Suprapubic skin (tissue), 4 donors: ENCODE measurements at regions not wholly inside any gene's neighbourhood (a gene's known extent, or its start where the extent isn't known, plus 50 kb on each side); places are given as distances from the start of the nearest gene placed in this dataset.

Experiments
- DNase-seq, 2 donors: peaks; one replicate each; pipeline ENCODE4 v3.0.0-alpha.2; 2019; ENCODE audit warnings: low spot score in 2 of 2
- H3K27ac ChIP-seq: fragments of 200-600 bp; sonication (generic); one replicate; pipeline ENCODE4 v1.5.1; 2019
- H3K27me3 ChIP-seq: fragments of 200-600 bp; sonication (generic); one replicate; pipeline ENCODE4 v1.5.1; 2019
- H3K36me3 ChIP-seq: fragments of 200-600 bp; sonication (generic); one replicate; pipeline ENCODE4 v1.5.1; 2019
- H3K4me1 ChIP-seq: fragments of 200-600 bp; sonication (generic); one replicate; pipeline ENCODE4 v1.5.1; 2019
- H3K4me3 ChIP-seq: fragments of 200-600 bp; sonication (generic); one replicate; pipeline ENCODE4 v1.5.1; 2019; ENCODE audit warnings: mild to moderate bottlenecking
- H3K9me3 ChIP-seq: fragments of 200-600 bp; sonication (generic); one replicate; pipeline ENCODE4 v1.5.1; 2019
- CTCF ChIP-seq, 2 donors: fragments of 200-600 bp in 1 of 2; fragments of 450-650 bp in 1 of 2; sonication (generic) in 1 of 2; IDR thresholded peaks; one replicate each; pipeline ENCODE4 v1.5.1; 2016 to 2019; ENCODE audit warnings: antibody characterized with exemption in 2 of 2, mild to moderate bottlenecking in 1 of 2, moderate library complexity in 1 of 2
- EP300 ChIP-seq: sonication (generic); formaldehyde crosslinking; IDR thresholded peaks from one replicate; pipeline ENCODE4 v1.6.1; 2017; ENCODE audit warnings: antibody characterized with exemption
- POLR2A ChIP-seq, 2 donors: fragments of 450-650 bp; IDR thresholded peaks; one replicate each; pipeline ENCODE4 v1.6.1; 2017; ENCODE audit warnings: antibody characterized with exemption in 2 of 2, mild to moderate bottlenecking in 2 of 2, moderate library complexity in 2 of 2
- POLR2AphosphoS5 ChIP-seq, 3 donors: sonication (generic); formaldehyde crosslinking; IDR thresholded peaks; one replicate each; pipeline ENCODE4 v1.6.1; 2017; ENCODE audit warnings: antibody characterized with exemption in 3 of 3
- WGBS: methylation state at CpG from one replicate; pipeline ENCODE4 v1.1.5; 2018; 5-methylcytosine and 5-hydroxymethylcytosine counted together

- DNase-seq: no peak
- 92% methylated on average over 7 of the region's 7 CpGs for WGBS
Measured at GRCh38 chr7:46819819-46820218, 762.1 kb downstream of the TNS3 start.

GRCh38 chr7:46814516-46815250 lies 767.2 kb downstream of the TNS3 start:
- DNase-seq: no peak
- no peaks in the 10 kb centered on the region for H3K9me3 ChIP-seq
- peaks cover 7% of the 10 kb centered on the region for H3K4me1 ChIP-seq
- H3K27ac ChIP-seq: no peak overlapping the region
- H3K4me3 ChIP-seq: no peak overlapping the region
- H3K27me3 ChIP-seq: no peaks in the 10 kb centered on the region
- TF ChIP-seq POLR2A (IDR thresholded peaks at IDR 0.05): no peak
- TF ChIP-seq EP300: no peak
- TF ChIP-seq POLR2AphosphoS5 (IDR thresholded peaks at IDR 0.05): no peak
- TF ChIP-seq CTCF (IDR thresholded peaks at IDR 0.05): no peak
- WGBS: 71% methylated on average over 4 of the region's 4 CpGs
- no peaks in the 10 kb centered on the region for H3K36me3 ChIP-seq

More at GRCh38 chr7:46819819-46820218, 762.1 kb downstream of the TNS3 start:
- Histone ChIP-seq H3K9me3 (no peaks in the 10 kb centered on the region), H3K36me3 (no peaks in the 10 kb centered on the region), H3K27ac (no peak overlapping the region), H3K4me1 (no peaks in the 10 kb centered on the region), H3K27me3 (no peaks in the 10 kb centered on the region), H3K4me3 (no peak overlapping the region)
- TF ChIP-seq EP300 (no peak), CTCF (IDR thresholded peaks at IDR 0.05) (no peak), POLR2A (IDR thresholded peaks at IDR 0.05) (no peak), POLR2AphosphoS5 (IDR thresholded peaks at IDR 0.05) (no peak)

- WGBS: 56% methylated on average over 7 of the region's 7 CpGs
- no peak for TF ChIP-seq EP300
- no peak for TF ChIP-seq CTCF (IDR thresholded peaks at IDR 0.05)
- TF ChIP-seq POLR2AphosphoS5 (IDR thresholded peaks at IDR 0.05): no peak
- no peak for TF ChIP-seq POLR2A (IDR thresholded peaks at IDR 0.05)
- H3K27me3 ChIP-seq: no peaks in the 10 kb centered on the region
- H3K4me1 ChIP-seq: peaks cover 7% of the 10 kb centered on the region
- DNase-seq: no peak
- H3K9me3 ChIP-seq: no peaks in the 10 kb centered on the region
- no peak overlapping the region for H3K4me3 ChIP-seq
- H3K36me3 ChIP-seq: no peaks in the 10 kb centered on the region
- peak overlapping the region; percentile 49 for H3K27ac ChIP-seq
Measured at GRCh38 chr7:46812101-46812675, 769.7 kb downstream of the TNS3 start.

- DNase-seq: peak in 1 of 2 donors; percentile 66
- Histone ChIP-seq H3K4me1 (peaks cover 7% of the 10 kb centered on the region), H3K4me3 (no peak overlapping the region), H3K27me3 (no peaks in the 10 kb centered on the region), H3K36me3 (no peaks in the 10 kb centered on the region), H3K27ac (no peak overlapping the region), H3K9me3 (no peaks in the 10 kb centered on the region)
- WGBS: 25% methylated on average over 4 of the region's 4 CpGs
- no peak for TF ChIP-seq EP300
- no peak for TF ChIP-seq CTCF (IDR thresholded peaks at IDR 0.05)
- TF ChIP-seq POLR2A (IDR thresholded peaks at IDR 0.05): no peak
Measured at GRCh38 chr7:46811529-46811928, 770.4 kb downstream of the TNS3 start.

GRCh38 chr7:46810986-46811385 lies 770.9 kb downstream of the TNS3 start:
- Histone ChIP-seq H3K27me3 (no peaks in the 10 kb centered on the region), H3K36me3 (no peaks in the 10 kb centered on the region), H3K9me3 (no peaks in the 10 kb centered on the region), H3K4me3 (no peak overlapping the region), H3K4me1 (peaks cover 7% of the 10 kb centered on the region), H3K27ac (no peak overlapping the region)
- WGBS: 70% methylated on average over 4 of the region's 4 CpGs
- DNase-seq: no peak
- no peak for TF ChIP-seq CTCF (IDR thresholded peaks at IDR 0.05)
- TF ChIP-seq EP300: no peak
- TF ChIP-seq POLR2AphosphoS5 (IDR thresholded peaks at IDR 0.05): no peak
- no peak for TF ChIP-seq POLR2A (IDR thresholded peaks at IDR 0.05)
